Gastrocnemius medialis (tissue), 4 donors: ENCODE measurements at regions not wholly inside any gene's neighbourhood (a gene's known extent, or its start where the extent isn't known, plus 50 kb on each side); places are given as distances from the start of the nearest gene placed in this dataset.

Experiments used
- ATAC-seq, 2 donors: fragments of 150-250 bp; one replicate each; pipeline ENCODE4 v1.9.1; 2016
- DNase-seq, 2 donors: peaks; one replicate each; pipeline ENCODE4 v3.0.0-alpha.2; 2019
- H3K27ac ChIP-seq, 4 donors: fragments of 200-600 bp; sonication (generic); 1 replicate in 1 of 4; 2 replicates in 3 of 4; pipeline ENCODE4 v1.5.1; 2016 to 2018; ENCODE audit warnings: mild to moderate bottlenecking in 2 of 4, moderate library complexity in 1 of 4
- H3K27me3 ChIP-seq, 3 donors: fragments of 200-600 bp; sonication (generic) in 2 of 3; 1 replicate in 1 of 3; 2 replicates in 2 of 3; pipeline versions ENCODE4 v1.5.1 to v1.6.0; 2016 to 2019; ENCODE audit warnings: mild to moderate bottlenecking in 1 of 3, moderate library complexity in 1 of 3
- H3K36me3 ChIP-seq, 2 donors: fragments of 200-600 bp; sonication (generic) in 1 of 2; one replicate each; pipeline ENCODE4 v1.5.1; 2017 to 2018
- H3K4me1 ChIP-seq, 2 donors: fragments of 200-600 bp; sonication (generic) in 1 of 2; one replicate each; pipeline ENCODE4 v1.5.1; 2016 to 2017; ENCODE audit warnings: mild to moderate bottlenecking in 2 of 2
- H3K4me3 ChIP-seq, 4 donors: fragments of 200-600 bp; sonication (generic) in 3 of 4; 1 replicate in 1 of 4; 2 replicates in 3 of 4; pipeline ENCODE4 v1.5.1; 2016 to 2019; ENCODE audit warnings: mild to moderate bottlenecking in 2 of 4
- H3K9me3 ChIP-seq, 3 donors: fragments of 200-600 bp; sonication (generic) in 2 of 3; 1 replicate in 1 of 3; 2 replicates in 2 of 3; pipeline ENCODE4 v1.5.1; 2016 to 2019
- CTCF ChIP-seq, 5 experiments: fragments of 450-650 bp in 3 of 5; fragments of 200-600 bp in 2 of 5; sonication (generic) in 2 of 5; IDR thresholded peaks in 4 of 5; conservative IDR thresholded peaks in 1 of 5; 1 replicate in 4 of 5; 2 replicates in 1 of 5; pipeline ENCODE4 v1.5.1; 2016 to 2019; ENCODE audit warnings: antibody characterized with exemption in 5 of 5, mild to moderate bottlenecking in 3 of 5, moderate library complexity in 3 of 5
- POLR2A ChIP-seq, 2 donors: fragments of 450-650 bp; IDR thresholded peaks; one replicate each; pipeline ENCODE4 v1.6.1; 2017; ENCODE audit warnings: antibody characterized with exemption in 2 of 2, mild to moderate bottlenecking in 2 of 2, moderate library complexity in 2 of 2
- in situ Hi-C, 4 donors: fragments of 200-750 bp; cut with MboI; loops; one replicate each; pipeline versions ENCODE4 v1.15.0 to v1.8.0; 2017; ENCODE audit warnings: low sequenced_read_pairs in 4 of 4
- intact Hi-C: fragments of 100-400 bp; cut with DNase I; formaldehyde crosslinking; loops from one replicate; pipeline ENCODE4 v1.15.1; 2023; ENCODE audit warnings: low total_unique reads

- in situ Hi-C loops, result no loop called here
- H3K4me3 ChIP-seq, result no peak overlapping the region
- no peak overlapping the region for H3K27ac ChIP-seq
- no peak for ATAC-seq
- no peaks in the 10 kb centered on the region for H3K27me3 ChIP-seq
- DNase-seq, result no peak
- intact Hi-C loops, result no loop called here
- TF ChIP-seq POLR2A (IDR thresholded peaks at IDR 0.05) (no peak), CTCF (IDR thresholded peaks at IDR 0.05 in 4 of 5, conservative IDR thresholded peaks at IDR 0.05 in 1 of 5) (no peak)
- H3K4me1 ChIP-seq, result no peaks in the 10 kb centered on the region
- no peaks in the 10 kb centered on the region for H3K36me3 ChIP-seq
- H3K9me3 ChIP-seq, result no peaks in the 10 kb centered on the region
Measured at GRCh38 chr5:82894716-82895115, 182.5 kb downstream of the TMEM167A start.

- intact Hi-C loops (no loop called here), in situ Hi-C loops (no loop called here)
- TF ChIP-seq CTCF (IDR thresholded peaks at IDR 0.05 in 4 of 5, conservative IDR thresholded peaks at IDR 0.05 in 1 of 5), result no peak
- no peak for TF ChIP-seq POLR2A (IDR thresholded peaks at IDR 0.05)
- no peak for DNase-seq
- no peaks in the 10 kb centered on the region for H3K9me3 ChIP-seq
- ATAC-seq, result no peak
- no peaks in the 10 kb centered on the region for H3K4me1 ChIP-seq
- H3K4me3 ChIP-seq, result no peak overlapping the region
- no peaks in the 10 kb centered on the region for H3K27me3 ChIP-seq
- no peaks in the 10 kb centered on the region for H3K36me3 ChIP-seq
- no peak overlapping the region for H3K27ac ChIP-seq
Measured at GRCh38 chr5:82889088-82889487, 188.1 kb downstream of the TMEM167A start.

GRCh38 chr5:82886911-82887310 lies 190.3 kb downstream of the TMEM167A start:
- Histone ChIP-seq H3K9me3 (no peaks in the 10 kb centered on the region), H3K27ac (no peak overlapping the region), H3K36me3 (no peaks in the 10 kb centered on the region), H3K4me1 (no peaks in the 10 kb centered on the region), H3K27me3 (no peaks in the 10 kb centered on the region), H3K4me3 (no peak overlapping the region)
- TF ChIP-seq CTCF (IDR thresholded peaks at IDR 0.05 in 4 of 5, conservative IDR thresholded peaks at IDR 0.05 in 1 of 5) (no peak), POLR2A (IDR thresholded peaks at IDR 0.05) (no peak)
- ATAC-seq (no peak), DNase-seq (no peak)
- in situ Hi-C loops, result no loop called here
- intact Hi-C loops, result no loop called here

GRCh38 chr5:82885627-82886389 lies 191.4 kb downstream of the TMEM167A start:
- no peak overlapping the region for H3K27ac ChIP-seq
- no peaks in the 10 kb centered on the region for H3K9me3 ChIP-seq
- H3K36me3 ChIP-seq, result no peaks in the 10 kb centered on the region
- ATAC-seq (no peak), DNase-seq (no peak)
- H3K27me3 ChIP-seq, result no peaks in the 10 kb centered on the region
- intact Hi-C loops, result no loop called here
- no peak for TF ChIP-seq CTCF (IDR thresholded peaks at IDR 0.05 in 4 of 5, conservative IDR thresholded peaks at IDR 0.05 in 1 of 5)
- TF ChIP-seq POLR2A (IDR thresholded peaks at IDR 0.05), result no peak
- H3K4me3 ChIP-seq, result no peak overlapping the region
- in situ Hi-C loops, result no loop called here
- no peaks in the 10 kb centered on the region for H3K4me1 ChIP-seq
